Ectodermal cell (in vitro differentiated cells): ENCODE measurements at regions not wholly inside any gene's neighbourhood (a gene's known extent, or its start where the extent isn't known, plus 50 kb on each side); places are given as distances from the start of the nearest gene placed in this dataset.

ENCODE experiments used
- H3K27ac ChIP-seq: 2 replicates; pipeline ENCODE4 v1.7.0; 2013; ENCODE audit warnings: mild to moderate bottlenecking, low read depth, low read length; ENCODE audit not compliant: insufficient read depth, poor library complexity, severe bottlenecking
- H3K27me3 ChIP-seq: 2 replicates; pipeline ENCODE4 v1.7.0; 2013; ENCODE audit warnings: mild to moderate bottlenecking, low read length; ENCODE audit not compliant: insufficient read depth, control insufficient read depth, poor library complexity, severe bottlenecking
- H3K36me3 ChIP-seq: one replicate; pipeline ENCODE4 v1.7.0; 2013; ENCODE audit warnings: low read length; ENCODE audit not compliant: control insufficient read depth, insufficient read depth
- H3K4me1 ChIP-seq: one replicate; pipeline ENCODE4 v1.7.0; 2013; ENCODE audit warnings: low read length; ENCODE audit not compliant: control insufficient read depth, insufficient read depth
- H3K4me3 ChIP-seq: 2 replicates; pipeline ENCODE4 v1.7.0; 2013; ENCODE audit warnings: low read depth, low read length, control low read depth; ENCODE audit not compliant: insufficient read depth
- H3K9me3 ChIP-seq: 2 replicates; pipeline ENCODE4 v1.7.0; 2013; ENCODE audit warnings: mild to moderate bottlenecking, low read length, moderate library complexity; ENCODE audit not compliant: control insufficient read depth
- WGBS, 2 experiments: methylation state at CpG; one replicate each; pipeline ENCODE4 v1.1.7; 2013; ENCODE audit warnings: missing lambda C conversion rate in 2 of 2; 5-methylcytosine and 5-hydroxymethylcytosine counted together

GRCh38 chr2:146916914-146917313 lies 927.9 kb upstream of the ACVR2A start:
- no peak overlapping the region for H3K27ac ChIP-seq
- WGBS, 2 experiments = 94% methylated on average over 7 of the region's 7 CpGs
- no peak overlapping the region for H3K4me3 ChIP-seq
- no peaks in the 10 kb centered on the region for H3K9me3 ChIP-seq
- H3K4me1 ChIP-seq = no peaks in the 10 kb centered on the region
- no peaks in the 10 kb centered on the region for H3K27me3 ChIP-seq
- no peaks in the 10 kb centered on the region for H3K36me3 ChIP-seq

DNA sequence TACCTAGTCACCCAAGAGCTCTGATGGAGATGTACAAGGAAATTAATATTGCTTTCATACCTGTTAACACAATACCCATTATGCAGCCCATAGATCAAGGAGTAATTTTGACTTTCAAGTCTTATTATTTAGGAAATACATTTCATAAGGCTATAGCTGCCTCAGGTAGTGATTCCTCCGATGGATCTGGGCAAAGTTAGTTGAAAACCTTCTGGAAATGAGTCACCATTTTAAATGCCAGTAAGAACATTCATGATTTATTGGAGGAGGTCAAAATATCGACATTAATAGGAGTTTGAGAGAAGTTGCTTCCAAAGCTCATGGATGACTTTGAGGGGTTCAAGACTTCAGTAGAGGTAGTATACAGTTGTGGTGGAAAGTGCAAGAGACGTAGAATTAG lies 931.4 kb upstream of the ACVR2A start:
- no peak overlapping the region for H3K4me3 ChIP-seq
- H3K27me3 ChIP-seq = no peaks in the 10 kb centered on the region
- no peak overlapping the region for H3K27ac ChIP-seq
- WGBS, 2 experiments = 93 to 98% methylated on average over 3 of the region's 3 CpGs
- no peaks in the 10 kb centered on the region for H3K36me3 ChIP-seq
- H3K4me1 ChIP-seq = no peaks in the 10 kb centered on the region
- H3K9me3 ChIP-seq = no peaks in the 10 kb centered on the region

DNA sequence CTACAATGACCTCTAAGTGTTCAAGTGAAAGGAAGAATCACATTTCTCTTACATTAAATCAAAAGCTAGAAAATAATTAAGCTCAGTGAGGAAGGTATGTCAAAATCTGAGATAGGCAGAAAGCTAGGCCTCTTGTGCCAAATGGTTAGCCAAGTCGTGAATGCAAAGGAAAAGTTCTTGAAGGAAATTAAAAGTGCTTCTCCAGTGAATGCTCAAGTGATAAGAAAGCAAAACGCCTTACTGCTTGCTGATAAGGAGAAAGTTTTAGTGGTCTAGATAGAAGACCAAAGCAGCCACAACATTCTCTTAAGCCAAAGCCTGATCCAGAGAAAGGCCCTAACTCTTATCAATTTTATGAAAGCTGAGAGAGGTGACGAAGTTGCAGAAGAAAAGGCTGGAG lies 932.3 kb upstream of the ACVR2A start:
- H3K9me3 ChIP-seq = no peaks in the 10 kb centered on the region
- H3K4me3 ChIP-seq = no peak overlapping the region
- H3K27me3 ChIP-seq = no peaks in the 10 kb centered on the region
- 92 to 97% methylated on average over 3 of the region's 3 CpGs for WGBS, 2 experiments
- H3K27ac ChIP-seq = no peak overlapping the region
- no peaks in the 10 kb centered on the region for H3K4me1 ChIP-seq
- H3K36me3 ChIP-seq = no peaks in the 10 kb centered on the region

DNA sequence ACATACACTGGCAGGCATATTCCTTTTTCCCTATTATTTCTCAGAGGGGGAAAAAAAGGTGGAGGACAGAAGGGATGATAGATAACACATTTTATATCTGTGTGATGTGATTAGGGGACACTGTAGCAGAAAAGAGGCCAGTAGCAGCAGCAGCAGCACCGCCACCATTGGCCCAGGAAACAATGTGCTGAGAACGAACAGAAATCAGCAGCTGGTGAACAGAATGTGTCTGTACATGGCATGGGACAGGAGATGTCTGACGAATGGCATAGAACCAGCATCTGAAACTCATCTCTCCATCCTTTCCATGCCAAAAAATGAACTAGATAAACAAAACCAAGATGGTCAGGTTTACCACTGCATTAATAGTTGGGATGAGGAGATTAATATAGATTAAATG lies 936.1 kb upstream of the ACVR2A start:
- 89 to 93% methylated on average over 2 to 3 of the region's 3 CpGs for WGBS, 2 experiments
- H3K4me1 ChIP-seq = no peaks in the 10 kb centered on the region

GRCh38 chr2:146898083-146898482 lies 946.7 kb upstream of the ACVR2A start:
- WGBS, 2 experiments = 73% methylated on average over 1 of the region's 1 CpG; no CpG with 5 or more reads in 1 of the 2 experiments

More for the DNA sequence above, 936.1 kb upstream of the ACVR2A start:
- no peak overlapping the region for H3K27ac ChIP-seq
- no peak overlapping the region for H3K4me3 ChIP-seq
- no peaks in the 10 kb centered on the region for H3K36me3 ChIP-seq
- H3K27me3 ChIP-seq = no peaks in the 10 kb centered on the region
- H3K9me3 ChIP-seq = no peaks in the 10 kb centered on the region

GRCh38 chr2:146894514-146894913 lies 950.3 kb upstream of the ACVR2A start:
- Histone ChIP-seq H3K4me1 (no peaks in the 10 kb centered on the region), H3K36me3 (no peaks in the 10 kb centered on the region), H3K4me3 (no peak overlapping the region), H3K27ac (no peak overlapping the region), H3K27me3 (no peaks in the 10 kb centered on the region), H3K9me3 (no peaks in the 10 kb centered on the region)
- WGBS, 2 experiments = 94% methylated on average over 1 of the region's 1 CpG

More at GRCh38 chr2:146898083-146898482, 946.7 kb upstream of the ACVR2A start:
- Histone ChIP-seq H3K36me3 (no peaks in the 10 kb centered on the region), H3K4me3 (no peak overlapping the region), H3K4me1 (no peaks in the 10 kb centered on the region), H3K27ac (no peak overlapping the region), H3K27me3 (no peaks in the 10 kb centered on the region), H3K9me3 (no peaks in the 10 kb centered on the region)

DNA sequence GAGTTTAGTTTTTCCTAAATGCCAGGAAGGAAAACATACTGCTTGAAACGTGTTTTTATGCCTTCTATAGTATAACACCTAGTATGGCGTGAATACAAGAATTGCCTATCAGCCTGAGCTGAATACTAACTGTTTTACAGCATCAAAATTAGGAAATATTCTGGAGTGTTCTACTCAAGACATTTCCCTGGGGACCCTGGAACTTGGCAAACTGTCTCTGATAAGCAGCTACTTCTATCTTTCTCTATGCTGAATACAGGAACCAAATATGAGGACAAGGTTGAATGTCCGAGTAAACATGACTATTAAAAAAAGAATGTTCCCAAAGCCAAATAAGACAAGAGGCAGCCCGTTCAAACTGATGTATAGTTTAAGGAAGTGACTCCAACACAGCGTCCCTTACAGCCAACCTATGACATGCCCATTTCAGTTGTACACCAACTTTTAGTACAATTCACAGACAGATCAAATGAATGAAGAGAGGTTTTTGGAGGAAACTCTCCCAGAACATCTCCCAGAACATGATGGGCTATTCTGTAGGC lies 951.3 kb upstream of the ACVR2A start:
- Histone ChIP-seq H3K27me3 (no peaks in the 10 kb centered on the region), H3K4me1 (no peaks in the 10 kb centered on the region), H3K4me3 (no peak overlapping the region), H3K27ac (no peak overlapping the region), H3K9me3 (no peaks in the 10 kb centered on the region), H3K36me3 (no peaks in the 10 kb centered on the region)
- WGBS, 2 experiments = 91 to 94% methylated on average over 4 to 5 of the region's 5 CpGs

- H3K36me3 ChIP-seq = no peaks in the 10 kb centered on the region
- 87 to 91% methylated on average over 2 of the region's 2 CpGs for WGBS, 2 experiments
These were observed 954.3 kb upstream of the ACVR2A start for GRCh38 chr2:146890491-146890890.

DNA sequence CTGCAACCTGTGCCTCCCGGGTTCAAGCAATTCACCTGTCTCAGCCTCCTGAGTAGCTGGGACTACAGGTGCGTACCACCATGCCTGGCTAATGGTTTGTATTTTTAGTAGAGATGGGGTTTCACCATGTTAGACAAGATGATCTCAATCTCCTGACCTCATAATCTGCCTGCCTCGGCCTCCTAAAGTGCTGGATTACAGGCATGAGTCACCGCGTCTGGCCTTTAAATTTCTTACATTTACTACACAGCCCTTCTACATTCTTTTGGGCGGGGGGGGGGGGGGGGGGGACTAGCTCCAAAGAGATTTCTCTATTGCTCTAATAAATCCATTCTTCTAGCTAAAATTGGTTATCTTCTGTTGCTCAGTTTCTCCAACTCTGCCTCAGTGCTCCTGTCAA lies 964.9 kb upstream of the ACVR2A start:
- H3K9me3 ChIP-seq = no peaks in the 10 kb centered on the region
- no peak overlapping the region for H3K4me3 ChIP-seq
- no peaks in the 10 kb centered on the region for H3K27me3 ChIP-seq
- H3K36me3 ChIP-seq = no peaks in the 10 kb centered on the region
- H3K4me1 ChIP-seq = no peaks in the 10 kb centered on the region
- no peak overlapping the region for H3K27ac ChIP-seq
- 88 to 97% methylated on average over 3 to 5 of the region's 6 CpGs for WGBS, 2 experiments

More at GRCh38 chr2:146890491-146890890, 954.3 kb upstream of the ACVR2A start:
- no peaks in the 10 kb centered on the region for H3K4me1 ChIP-seq
- no peak overlapping the region for H3K27ac ChIP-seq
- H3K27me3 ChIP-seq = no peaks in the 10 kb centered on the region
- no peak overlapping the region for H3K4me3 ChIP-seq
- H3K9me3 ChIP-seq = no peaks in the 10 kb centered on the region

DNA sequence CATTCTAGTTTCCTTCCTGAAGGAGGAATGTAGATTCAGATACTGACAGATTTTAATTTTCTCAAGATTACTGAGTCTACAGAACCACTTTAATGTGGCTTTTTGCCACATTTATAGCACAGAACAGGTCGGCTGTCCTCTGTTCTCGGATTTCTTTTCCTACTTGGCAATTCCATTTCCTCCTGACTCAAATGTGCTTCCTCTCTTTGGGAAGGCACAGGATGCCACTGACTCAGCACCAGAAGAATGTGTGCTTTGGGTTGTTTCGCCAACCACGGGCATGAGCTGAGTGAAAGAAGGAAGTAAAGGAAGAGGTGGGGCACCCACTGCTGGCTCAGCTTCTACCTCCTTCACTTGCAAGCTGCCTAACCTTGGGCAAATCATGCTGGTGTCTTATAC lies 970.6 kb upstream of the ACVR2A start:
- no peak overlapping the region for H3K27ac ChIP-seq
- WGBS, 2 experiments = 82 to 87% methylated on average over 4 of the region's 4 CpGs
- no peaks in the 10 kb centered on the region for H3K36me3 ChIP-seq
- H3K4me1 ChIP-seq = no peaks in the 10 kb centered on the region
- no peaks in the 10 kb centered on the region for H3K27me3 ChIP-seq
- H3K4me3 ChIP-seq = no peak overlapping the region
- H3K9me3 ChIP-seq = no peaks in the 10 kb centered on the region
